SK-N-SH treated with all-trans-retinoic acid at 6 μM for 48 hours (cell line): ENCODE measurements at regions not wholly inside any gene's neighbourhood (a gene's known extent, or its start where the extent isn't known, plus 50 kb on each side); places are given as distances from the start of the nearest gene placed in this dataset.

Experiments used
- ATAC-seq: fragments of 200-7000 bp; cut with Tn5 transposase; 3 replicates; pipeline ENCODE4 v1.9.1; 2020; ENCODE audit warnings: mild to moderate bottlenecking, moderate library complexity
- BACH2 ChIP-seq: fragments of 250-450 bp; sonication (Bioruptor Pico); IDR thresholded peaks from 2 replicates; pipeline ENCODE4 v1.9.0; 2021; ENCODE audit warnings: mild to moderate bottlenecking, borderline replicate concordance
- CREB5 ChIP-seq: fragments of 250-450 bp; sonication (Bioruptor Pico); IDR thresholded peaks from 2 replicates; pipeline ENCODE4 v1.5.1; 2020; ENCODE audit warnings: low read depth, mild to moderate bottlenecking, moderate library complexity
- CSDC2 ChIP-seq: fragments of 250-450 bp; sonication (Bioruptor Pico); IDR thresholded peaks from 2 replicates; pipeline ENCODE4 v1.5.0; 2020; ENCODE audit warnings: mild to moderate bottlenecking, moderate library complexity
- ESRRG ChIP-seq: fragments of 250-450 bp; sonication (Bioruptor Pico); IDR thresholded peaks from 2 replicates; pipeline ENCODE4 v1.6.1; 2021; ENCODE audit warnings: mild to moderate bottlenecking
- ISL1 ChIP-seq: fragments of 250-450 bp; sonication (Bioruptor Pico); IDR thresholded peaks from 2 replicates; pipeline ENCODE4 v2.1.2; 2022; ENCODE audit warnings: mild to moderate bottlenecking, moderate library complexity
- OSR1 ChIP-seq: fragments of 250-450 bp; sonication (Bioruptor Pico); IDR thresholded peaks from 2 replicates; pipeline ENCODE4 v1.8.0; 2022; ENCODE audit warnings: moderate library complexity, mild to moderate bottlenecking, inconsistent platforms
- PATZ1 ChIP-seq: fragments of 250-450 bp; sonication (Bioruptor Pico); IDR thresholded peaks from 2 replicates; pipeline ENCODE4 v1.8.0; 2020; ENCODE audit warnings: mild to moderate bottlenecking, moderate library complexity, borderline replicate concordance
- POU6F1 ChIP-seq: fragments of 250-450 bp; sonication (Bioruptor Pico); IDR thresholded peaks from 2 replicates; pipeline ENCODE4 v1.8.0; 2021; ENCODE audit warnings: low read depth, mild to moderate bottlenecking, moderate library complexity, borderline replicate concordance
- PPARA ChIP-seq: fragments of 250-450 bp; sonication (Bioruptor Pico); IDR thresholded peaks from 2 replicates; pipeline ENCODE4 v1.5.0; 2020; ENCODE audit warnings: mild to moderate bottlenecking, borderline replicate concordance
- RARB ChIP-seq: fragments of 250-450 bp; sonication (Bioruptor Pico); IDR thresholded peaks from 2 replicates; pipeline ENCODE4 v1.8.0; 2021; ENCODE audit warnings: mild to moderate bottlenecking, moderate library complexity
- SNAI2 ChIP-seq: fragments of 250-450 bp; sonication (Bioruptor Pico); IDR thresholded peaks from 2 replicates; pipeline ENCODE4 v1.5.0; 2020; ENCODE audit warnings: mild to moderate bottlenecking, moderate library complexity
- TCF4 ChIP-seq: fragments of 250-450 bp; sonication (Bioruptor Pico); IDR thresholded peaks from 2 replicates; pipeline ENCODE4 v1.8.0; 2021; ENCODE audit warnings: mild to moderate bottlenecking, moderate library complexity, borderline replicate concordance
- TOX ChIP-seq: fragments of 250-450 bp; sonication (Bioruptor Pico); IDR thresholded peaks from 2 replicates; pipeline ENCODE4 v1.8.0; 2021; ENCODE audit warnings: mild to moderate bottlenecking, moderate library complexity, borderline replicate concordance
- TSHZ2 ChIP-seq: fragments of 250-450 bp; sonication (Bioruptor Pico); IDR thresholded peaks from 2 replicates; pipeline ENCODE4 v1.5.0; 2020; ENCODE audit warnings: mild to moderate bottlenecking, moderate library complexity
- ZC3H10 ChIP-seq: fragments of 250-450 bp; sonication (Bioruptor Pico); IDR thresholded peaks from 2 replicates; pipeline ENCODE4 v1.5.1; 2021; ENCODE audit warnings: mild to moderate bottlenecking, moderate library complexity
- ZFP3 ChIP-seq: fragments of 250-450 bp; sonication (Bioruptor Pico); IDR thresholded peaks from 2 replicates; pipeline ENCODE4 v1.5.0; 2020; ENCODE audit warnings: mild to moderate bottlenecking, moderate library complexity
- ZFP30 ChIP-seq: fragments of 450-650 bp; formaldehyde crosslinking; IDR thresholded peaks from 2 replicates; pipeline ENCODE4 v1.5.0; 2022; ENCODE audit warnings: mild to moderate bottlenecking, moderate library complexity
- ZNF70 ChIP-seq: fragments of 450-650 bp; formaldehyde crosslinking; IDR thresholded peaks from 2 replicates; pipeline ENCODE4 v1.5.0; 2020; ENCODE audit warnings: mild to moderate bottlenecking, moderate library complexity
- ZNF8 ChIP-seq: fragments of 450-650 bp; formaldehyde crosslinking; IDR thresholded peaks from 2 replicates; pipeline ENCODE4 v1.5.0; 2020; ENCODE audit warnings: mild to moderate bottlenecking, moderate library complexity
- TF ChIP-seq, protein P1 (sequence below): fragments of 250-450 bp; sonication (Bioruptor Pico); IDR thresholded peaks from 2 replicates; pipeline ENCODE4 v1.5.1; 2021; ENCODE audit warnings: mild to moderate bottlenecking, moderate library complexity

DNA sequence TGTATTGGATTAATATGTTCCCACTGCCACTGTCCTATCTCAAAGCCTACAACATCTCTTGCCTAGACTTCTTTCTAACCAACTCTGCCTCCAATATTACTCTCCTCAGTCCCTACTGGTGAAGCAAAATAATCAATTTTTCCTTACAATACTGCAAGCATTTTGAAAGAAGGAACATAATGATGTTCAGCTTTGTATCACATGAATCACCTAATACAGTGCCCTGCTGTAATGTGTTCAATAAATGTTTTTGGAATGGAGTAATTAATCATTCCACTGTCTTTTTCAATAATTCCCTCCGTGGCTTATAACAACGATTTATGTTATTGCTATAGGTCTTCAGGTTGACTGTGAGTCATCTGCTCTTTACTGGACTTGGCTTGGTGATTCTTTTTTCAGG is 356.4 kb downstream of the TDRD15 start (continued):
- TF ChIP-seq CREB5 (CRISPR knock-in tag), result no peak
- TF ChIP-seq, all 23 proteins: peak for 0

DNA sequence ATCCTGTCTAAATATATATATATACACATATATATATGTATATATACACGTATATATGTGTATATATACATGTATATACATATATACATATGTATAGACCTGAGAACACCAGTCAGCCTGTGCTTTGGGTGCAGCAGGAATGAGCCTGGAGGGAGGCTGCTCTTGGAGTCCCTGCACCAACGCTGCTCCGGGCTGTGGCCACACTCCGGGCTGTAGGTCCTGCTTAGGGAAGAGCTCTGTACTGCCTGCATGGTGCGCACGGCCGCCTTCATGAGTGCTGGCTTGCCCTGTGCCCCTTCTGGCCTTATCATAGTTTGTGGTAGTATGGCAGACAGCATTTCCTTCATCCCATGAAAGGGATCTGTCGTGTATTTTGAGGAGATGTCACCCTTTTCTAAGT is 360.9 kb downstream of the TDRD15 start:
- no peak for ATAC-seq
- no peak for TF ChIP-seq PATZ1
- no peak for TF ChIP-seq TSHZ2
- TF ChIP-seq PPARA (CRISPR knock-in tag), result no peak
- TF ChIP-seq RARB (CRISPR knock-in tag), result no peak
- no peak for TF ChIP-seq SNAI2 (CRISPR knock-in tag)
- no peak for TF ChIP-seq ZFP30
- no peak for TF ChIP-seq CSDC2 (CRISPR knock-in tag)
- no peak for TF ChIP-seq ISL1 (CRISPR knock-in tag)
- no peak for TF ChIP-seq ZC3H10
- TF ChIP-seq ESRRG (CRISPR knock-in tag), result no peak
- TF ChIP-seq TCF4 (CRISPR knock-in tag), result no peak
- no peak for TF ChIP-seq CREB5 (CRISPR knock-in tag)
- TF ChIP-seq, protein P1, sequence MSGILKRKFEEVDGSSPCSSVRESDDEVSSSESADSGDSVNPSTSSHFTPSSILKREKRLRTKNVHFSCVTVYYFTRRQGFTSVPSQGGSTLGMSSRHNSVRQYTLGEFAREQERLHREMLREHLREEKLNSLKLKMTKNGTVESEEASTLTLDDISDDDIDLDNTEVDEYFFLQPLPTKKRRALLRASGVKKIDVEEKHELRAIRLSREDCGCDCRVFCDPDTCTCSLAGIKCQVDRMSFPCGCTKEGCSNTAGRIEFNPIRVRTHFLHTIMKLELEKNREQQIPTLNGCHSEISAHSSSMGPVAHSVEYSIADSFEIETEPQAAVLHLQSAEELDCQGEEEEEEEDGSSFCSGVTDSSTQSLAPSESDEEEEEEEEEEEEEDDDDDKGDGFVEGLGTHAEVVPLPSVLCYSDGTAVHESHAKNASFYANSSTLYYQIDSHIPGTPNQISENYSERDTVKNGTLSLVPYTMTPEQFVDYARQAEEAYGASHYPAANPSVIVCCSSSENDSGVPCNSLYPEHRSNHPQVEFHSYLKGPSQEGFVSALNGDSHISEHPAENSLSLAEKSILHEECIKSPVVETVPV (CRISPR knock-in tag), result no peak
- no peak for TF ChIP-seq OSR1
- no peak for TF ChIP-seq BACH2 (CRISPR knock-in tag)
- TF ChIP-seq TOX (CRISPR knock-in tag), result no peak
- no peak for TF ChIP-seq ZFP3 (CRISPR knock-in tag)
- TF ChIP-seq ZNF70, result no peak
- TF ChIP-seq, all 23 proteins: peak for 0

- TF ChIP-seq PATZ1 (no peak), ESRRG (CRISPR knock-in tag) (no peak), ZFP30 (no peak), TSHZ2 (no peak), ZNF8 (CRISPR knock-in tag) (no peak), POU6F1 (no peak)
- no peak for ATAC-seq
These were observed 362.7 kb downstream of the TDRD15 start for GRCh38 chr2:21486445-21486844.
